ENCODE measurements at regions not wholly inside any gene's neighbourhood (a gene's known extent, or its start where the extent isn't known, plus 50 kb on each side); places are given as distances from the start of the nearest gene placed in this dataset.

GRCh38 chr9:75230469-75230868, 142.2 kb downstream of the OSTF1 start:
- H3K27ac ChIP-seq (ENCODE audit: low read depth, low read length), result no peak overlapping the region

GRCh38 chr9:75231167-75231566, 142.9 kb downstream of the OSTF1 start:
- no peak overlapping the region for H3K9ac ChIP-seq (ENCODE audit: low read length)
- no peak overlapping the region for H4K8ac ChIP-seq (ENCODE audit: low read depth, low read length)
- H2BK120ac ChIP-seq (ENCODE audit: low read depth, low read length), result no peak overlapping the region
- H3K23ac ChIP-seq (ENCODE audit: low read length), result no peak overlapping the region
- H3K27me3 ChIP-seq (ENCODE audit: insufficient read depth, low read length, poor library complexity), result no peaks in the 10 kb centered on the region
- no peak overlapping the region for H4K5ac ChIP-seq (ENCODE audit: low read length)
- no peak overlapping the region for H3K4ac ChIP-seq (ENCODE audit: low read depth, low read length)
- H3K4me1 ChIP-seq (ENCODE audit: control insufficient read depth, low read depth, low read length), result no peaks in the 10 kb centered on the region
- WGBS (ENCODE audit: extremely low coverage, insufficient coverage, low lambda C conversion rate), result no CpG with 5 or more reads among the region's 2 CpGs
- H3K18ac ChIP-seq (ENCODE audit: low read length), result no peak overlapping the region
- H3K79me1 ChIP-seq (ENCODE audit: low read length), result no peaks in the 10 kb centered on the region
- H3K4me3 ChIP-seq (ENCODE audit: low read length), result no peak overlapping the region
- DNase-seq, result no peak
- H3K56ac ChIP-seq (ENCODE audit: low read length), result no peak overlapping the region
- no peaks in the 10 kb centered on the region for H3K36me3 ChIP-seq (ENCODE audit: control insufficient read depth, insufficient read depth, low read length)
- no peak overlapping the region for H3K4me2 ChIP-seq (ENCODE audit: low read length)
- H3K79me2 ChIP-seq (ENCODE audit: control insufficient read depth, insufficient read depth, low read length), result no peaks in the 10 kb centered on the region
- no peak overlapping the region for H2BK15ac ChIP-seq (replicated peaks; ENCODE audit: low read depth)
- H2AK5ac ChIP-seq (ENCODE audit: low read length), result no peak overlapping the region
- no peak overlapping the region for H2BK5ac ChIP-seq (ENCODE audit: low read length)
- H3K27ac ChIP-seq (ENCODE audit: low read depth, low read length), result no peak overlapping the region

More at GRCh38 chr9:75230469-75230868, 142.2 kb downstream of the OSTF1 start:
- Histone ChIP-seq H3K56ac (ENCODE audit: low read length) (no peak overlapping the region), H3K23ac (ENCODE audit: low read length) (no peak overlapping the region), H4K8ac (ENCODE audit: low read depth, low read length) (no peak overlapping the region), H2BK15ac (replicated peaks; ENCODE audit: low read depth) (no peak overlapping the region), H2BK120ac (ENCODE audit: low read depth, low read length) (no peak overlapping the region), H3K36me3 (ENCODE audit: control insufficient read depth, insufficient read depth, low read length) (no peaks in the 10 kb centered on the region), H3K4me2 (ENCODE audit: low read length) (no peak overlapping the region), H4K5ac (ENCODE audit: low read length) (no peak overlapping the region), H3K79me2 (ENCODE audit: control insufficient read depth, insufficient read depth, low read length) (no peaks in the 10 kb centered on the region), H3K27me3 (ENCODE audit: insufficient read depth, low read length, poor library complexity) (no peaks in the 10 kb centered on the region), H3K4me3 (ENCODE audit: low read length) (no peak overlapping the region), H3K79me1 (ENCODE audit: low read length) (no peaks in the 10 kb centered on the region), H3K9ac (ENCODE audit: low read length) (no peak overlapping the region), H2AK5ac (ENCODE audit: low read length) (no peak overlapping the region), H3K18ac (ENCODE audit: low read length) (no peak overlapping the region), H3K4ac (ENCODE audit: low read depth, low read length) (no peak overlapping the region), H2BK5ac (ENCODE audit: low read length) (no peak overlapping the region), H3K4me1 (ENCODE audit: control insufficient read depth, low read depth, low read length) (no peaks in the 10 kb centered on the region)
- no CpG with 5 or more reads among the region's 3 CpGs for WGBS (ENCODE audit: extremely low coverage, insufficient coverage, low lambda C conversion rate)
- no peak for DNase-seq

GRCh38 chr9:75233011-75233410, 144.7 kb downstream of the OSTF1 start:
- Histone ChIP-seq H3K4me2 (ENCODE audit: low read length) (no peak overlapping the region), H3K27ac (ENCODE audit: low read depth, low read length) (no peak overlapping the region), H4K8ac (ENCODE audit: low read depth, low read length) (no peak overlapping the region), H3K79me1 (ENCODE audit: low read length) (no peaks in the 10 kb centered on the region), H3K23ac (ENCODE audit: low read length) (no peak overlapping the region), H3K9ac (ENCODE audit: low read length) (no peak overlapping the region), H3K18ac (ENCODE audit: low read length) (no peak overlapping the region), H3K4ac (ENCODE audit: low read depth, low read length) (no peak overlapping the region), H2BK120ac (ENCODE audit: low read depth, low read length) (no peak overlapping the region), H4K5ac (ENCODE audit: low read length) (no peak overlapping the region), H3K56ac (ENCODE audit: low read length) (no peak overlapping the region), H3K4me3 (ENCODE audit: low read length) (no peak overlapping the region), H3K36me3 (ENCODE audit: control insufficient read depth, insufficient read depth, low read length) (no peaks in the 10 kb centered on the region), H2BK15ac (replicated peaks; ENCODE audit: low read depth) (no peak overlapping the region), H2AK5ac (ENCODE audit: low read length) (no peak overlapping the region), H3K79me2 (ENCODE audit: control insufficient read depth, insufficient read depth, low read length) (no peaks in the 10 kb centered on the region), H2BK5ac (ENCODE audit: low read length) (no peak overlapping the region), H3K4me1 (ENCODE audit: control insufficient read depth, low read depth, low read length) (no peaks in the 10 kb centered on the region), H3K27me3 (ENCODE audit: insufficient read depth, low read length, poor library complexity) (no peaks in the 10 kb centered on the region)
- no CpG with 5 or more reads among the region's 5 CpGs for WGBS (ENCODE audit: extremely low coverage, insufficient coverage, low lambda C conversion rate)
- DNase-seq, result no peak

- no CpG with 5 or more reads among the region's 2 CpGs for WGBS (ENCODE audit: extremely low coverage, insufficient coverage, low lambda C conversion rate)
- H3K18ac ChIP-seq (ENCODE audit: low read length), result no peak overlapping the region
- no peak overlapping the region for H3K4me3 ChIP-seq (ENCODE audit: low read length)
These were observed 147.3 kb downstream of the OSTF1 start for GRCh38 chr9:75235632-75236031.

GRCh38 chr9:75238311-75238976, 150.1 kb downstream of the OSTF1 start:
- Histone ChIP-seq H2BK15ac (replicated peaks; ENCODE audit: low read depth) (no peak overlapping the region), H3K4me1 (ENCODE audit: control insufficient read depth, low read depth, low read length) (no peaks in the 10 kb centered on the region), H3K18ac (ENCODE audit: low read length) (no peak overlapping the region), H3K4ac (ENCODE audit: low read depth, low read length) (no peak overlapping the region), H3K4me3 (ENCODE audit: low read length) (no peak overlapping the region), H4K5ac (ENCODE audit: low read length) (no peak overlapping the region), H2BK120ac (ENCODE audit: low read depth, low read length) (no peak overlapping the region), H2AK5ac (ENCODE audit: low read length) (no peak overlapping the region), H3K36me3 (ENCODE audit: control insufficient read depth, insufficient read depth, low read length) (no peaks in the 10 kb centered on the region), H3K56ac (ENCODE audit: low read length) (no peak overlapping the region), H3K27me3 (ENCODE audit: insufficient read depth, low read length, poor library complexity) (no peaks in the 10 kb centered on the region), H4K8ac (ENCODE audit: low read depth, low read length) (no peak overlapping the region), H3K4me2 (ENCODE audit: low read length) (no peak overlapping the region), H3K27ac (ENCODE audit: low read depth, low read length) (no peak overlapping the region), H3K79me2 (ENCODE audit: control insufficient read depth, insufficient read depth, low read length) (no peaks in the 10 kb centered on the region), H3K23ac (ENCODE audit: low read length) (no peak overlapping the region), H3K79me1 (ENCODE audit: low read length) (no peaks in the 10 kb centered on the region), H2BK5ac (ENCODE audit: low read length) (no peak overlapping the region), H3K9ac (ENCODE audit: low read length) (no peak overlapping the region)
- no CpG with 5 or more reads among the region's 11 CpGs for WGBS (ENCODE audit: extremely low coverage, insufficient coverage, low lambda C conversion rate)
- DNase-seq, result peak; percentile 77

More at GRCh38 chr9:75235632-75236031, 147.3 kb downstream of the OSTF1 start:
- no peak overlapping the region for H3K9ac ChIP-seq (ENCODE audit: low read length)
- H3K79me2 ChIP-seq (ENCODE audit: control insufficient read depth, insufficient read depth, low read length), result no peaks in the 10 kb centered on the region
- H3K27ac ChIP-seq (ENCODE audit: low read depth, low read length), result no peak overlapping the region
- H2BK15ac ChIP-seq (replicated peaks; ENCODE audit: low read depth), result no peak overlapping the region
- H3K56ac ChIP-seq (ENCODE audit: low read length), result no peak overlapping the region
- no peaks in the 10 kb centered on the region for H3K79me1 ChIP-seq (ENCODE audit: low read length)
- H3K4me2 ChIP-seq (ENCODE audit: low read length), result no peak overlapping the region
- DNase-seq, result peak; percentile 42
- no peak overlapping the region for H3K23ac ChIP-seq (ENCODE audit: low read length)
- H4K5ac ChIP-seq (ENCODE audit: low read length), result no peak overlapping the region
- no peak overlapping the region for H2BK120ac ChIP-seq (ENCODE audit: low read depth, low read length)
- H3K4me1 ChIP-seq (ENCODE audit: control insufficient read depth, low read depth, low read length), result no peaks in the 10 kb centered on the region
- H3K36me3 ChIP-seq (ENCODE audit: control insufficient read depth, insufficient read depth, low read length), result no peaks in the 10 kb centered on the region
- H2AK5ac ChIP-seq (ENCODE audit: low read length), result no peak overlapping the region
- no peaks in the 10 kb centered on the region for H3K27me3 ChIP-seq (ENCODE audit: insufficient read depth, low read length, poor library complexity)
- no peak overlapping the region for H4K8ac ChIP-seq (ENCODE audit: low read depth, low read length)
- no peak overlapping the region for H2BK5ac ChIP-seq (ENCODE audit: low read length)
- no peak overlapping the region for H3K4ac ChIP-seq (ENCODE audit: low read depth, low read length)

GRCh38 chr9:75239176-75239575, 150.9 kb downstream of the OSTF1 start:
- WGBS (ENCODE audit: extremely low coverage, insufficient coverage, low lambda C conversion rate), result no CpG with 5 or more reads among the region's 6 CpGs
- H3K9ac ChIP-seq (ENCODE audit: low read length), result no peak overlapping the region
- H3K27me3 ChIP-seq (ENCODE audit: insufficient read depth, low read length, poor library complexity), result no peaks in the 10 kb centered on the region
- no peak overlapping the region for H3K56ac ChIP-seq (ENCODE audit: low read length)
- no peak overlapping the region for H2BK15ac ChIP-seq (replicated peaks; ENCODE audit: low read depth)
- H3K4me3 ChIP-seq (ENCODE audit: low read length), result no peak overlapping the region
- H3K4me1 ChIP-seq (ENCODE audit: control insufficient read depth, low read depth, low read length), result no peaks in the 10 kb centered on the region
- H4K8ac ChIP-seq (ENCODE audit: low read depth, low read length), result no peak overlapping the region
- no peak overlapping the region for H2BK5ac ChIP-seq (ENCODE audit: low read length)
- no peak overlapping the region for H4K5ac ChIP-seq (ENCODE audit: low read length)
- no peak overlapping the region for H3K4me2 ChIP-seq (ENCODE audit: low read length)
- no peak overlapping the region for H2BK120ac ChIP-seq (ENCODE audit: low read depth, low read length)
- H3K27ac ChIP-seq (ENCODE audit: low read depth, low read length), result no peak overlapping the region
- no peak for DNase-seq
- H3K79me2 ChIP-seq (ENCODE audit: control insufficient read depth, insufficient read depth, low read length), result no peaks in the 10 kb centered on the region
- no peak overlapping the region for H3K4ac ChIP-seq (ENCODE audit: low read depth, low read length)
- H3K79me1 ChIP-seq (ENCODE audit: low read length), result no peaks in the 10 kb centered on the region
- H3K18ac ChIP-seq (ENCODE audit: low read length), result no peak overlapping the region
- no peak overlapping the region for H3K23ac ChIP-seq (ENCODE audit: low read length)
- no peak overlapping the region for H2AK5ac ChIP-seq (ENCODE audit: low read length)
- H3K36me3 ChIP-seq (ENCODE audit: control insufficient read depth, insufficient read depth, low read length), result no peaks in the 10 kb centered on the region
